SK-N-SH treated with all-trans-retinoic acid at 6 μM for 48 hours (cell line): ENCODE measurements at regions not wholly inside any gene's neighbourhood (a gene's known extent, or its start where the extent isn't known, plus 50 kb on each side); places are given as distances from the start of the nearest gene placed in this dataset.

Experiments
- CREB5 ChIP-seq: fragments of 250-450 bp; sonication (Bioruptor Pico); IDR thresholded peaks from 2 replicates; pipeline ENCODE4 v1.5.1; 2020; ENCODE audit warnings: low read depth, mild to moderate bottlenecking, moderate library complexity
- ZNF8 ChIP-seq: fragments of 450-650 bp; formaldehyde crosslinking; IDR thresholded peaks from 2 replicates; pipeline ENCODE4 v1.5.0; 2020; ENCODE audit warnings: mild to moderate bottlenecking, moderate library complexity

DNA sequence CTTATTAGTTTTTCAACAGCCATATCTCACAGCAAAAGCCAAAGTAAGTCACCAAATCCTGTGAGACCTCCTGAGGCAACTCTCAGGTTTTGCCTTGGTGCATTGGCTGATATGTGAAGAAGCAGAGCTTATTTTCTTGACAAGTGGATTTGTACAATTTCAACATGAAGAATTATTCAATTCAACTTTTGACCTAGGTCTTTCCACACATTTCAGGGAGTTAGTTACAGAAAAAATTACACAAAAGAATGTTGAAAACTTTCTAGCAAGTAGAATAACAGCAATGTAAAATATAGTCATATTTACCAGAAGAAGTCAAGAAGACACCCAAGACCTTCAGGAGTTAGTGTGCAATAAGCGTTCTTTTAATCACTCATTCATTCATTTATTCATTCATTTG is 62.4 kb upstream of the ADRB2 start:
- no peak for TF ChIP-seq ZNF8 (CRISPR knock-in tag)
- TF ChIP-seq CREB5 = no peak
